HG02970 (cell line): ENCODE measurements at regions not wholly inside any gene's neighbourhood (a gene's known extent, or its start where the extent isn't known, plus 50 kb on each side); places are given as distances from the start of the nearest gene placed in this dataset.

Experiments
- ATAC-seq: cut with Tn5 transposase; IDR thresholded peaks from one replicate; pipeline ENCODE4 v1.9.1; 2021; ENCODE audit warnings: mild to moderate bottlenecking, moderate library complexity, moderate number of reproducible peaks; ENCODE audit not compliant: unreplicated experiment, low FRiP score

DNA sequence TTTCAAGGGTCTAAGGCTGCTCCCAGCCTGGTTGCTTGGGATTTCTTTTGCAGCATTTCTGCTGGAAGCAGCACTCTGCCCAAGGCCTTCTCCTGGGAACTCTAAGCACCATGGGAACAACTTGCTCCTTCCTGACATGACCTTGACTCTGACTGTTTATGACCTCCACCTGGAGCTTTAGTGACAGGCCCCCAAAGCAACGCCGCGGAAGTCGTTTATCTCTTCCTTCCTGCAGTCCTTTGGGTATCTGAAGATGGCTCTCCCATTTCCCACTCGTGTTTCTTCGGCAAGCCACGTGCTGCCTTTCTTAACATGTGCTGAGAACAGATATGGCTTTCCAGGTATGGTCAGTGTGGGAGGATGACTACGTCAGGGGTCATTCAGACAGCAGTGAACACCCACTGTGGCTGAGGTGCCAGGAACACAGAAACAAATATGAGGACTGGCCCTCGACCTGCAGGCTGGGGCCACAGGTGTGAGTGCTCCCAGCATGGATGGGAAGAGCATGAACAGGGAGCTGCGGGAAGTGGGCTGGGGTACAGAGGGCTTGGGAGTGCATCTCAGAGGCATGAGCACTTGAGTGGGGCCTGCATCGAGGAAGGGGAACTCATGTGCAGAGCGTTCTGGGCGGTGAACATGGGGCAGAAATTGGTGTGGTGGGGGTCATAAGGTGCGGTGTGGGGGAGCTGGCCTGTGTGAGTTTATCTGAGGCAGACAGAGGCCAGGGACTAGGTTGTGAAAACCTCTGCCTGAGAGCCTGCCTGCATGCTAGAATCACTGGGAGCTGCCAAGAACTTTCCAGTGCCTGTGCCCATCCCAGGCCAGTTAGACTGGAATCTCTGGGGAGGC, 140.5 kb downstream of the TSN start:
- no peak for ATAC-seq

DNA sequence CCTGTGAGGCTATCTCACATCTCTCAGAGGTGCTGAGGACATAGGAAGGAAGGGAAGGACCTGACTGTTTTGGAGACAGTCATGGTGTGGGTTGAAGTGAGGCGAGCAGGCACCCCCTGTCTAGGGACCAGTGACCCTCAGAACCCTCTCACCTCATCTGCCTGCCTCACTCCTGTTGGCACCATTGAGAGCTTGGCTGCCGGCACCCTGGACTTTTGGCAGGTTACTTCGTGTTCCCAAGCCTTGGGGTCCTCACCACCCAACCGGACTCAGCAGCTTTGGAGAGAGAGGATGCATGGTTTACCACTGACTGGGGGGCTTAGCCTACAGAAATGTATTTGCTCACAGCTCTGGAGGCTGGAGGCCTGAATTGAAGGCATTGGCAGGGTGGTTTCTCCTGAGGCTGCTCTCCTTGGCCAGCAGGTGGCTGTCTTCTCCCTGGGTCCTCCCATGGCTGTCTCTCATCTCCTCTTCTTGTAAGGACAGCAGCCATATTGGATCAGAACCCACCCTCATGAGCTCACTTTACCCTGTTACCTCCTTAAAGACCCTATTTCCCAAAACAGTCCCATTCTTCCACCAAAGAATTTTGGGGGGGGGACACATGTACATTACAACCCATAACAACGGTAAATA, 142.0 kb downstream of the TSN start:
- no peak for ATAC-seq

DNA sequence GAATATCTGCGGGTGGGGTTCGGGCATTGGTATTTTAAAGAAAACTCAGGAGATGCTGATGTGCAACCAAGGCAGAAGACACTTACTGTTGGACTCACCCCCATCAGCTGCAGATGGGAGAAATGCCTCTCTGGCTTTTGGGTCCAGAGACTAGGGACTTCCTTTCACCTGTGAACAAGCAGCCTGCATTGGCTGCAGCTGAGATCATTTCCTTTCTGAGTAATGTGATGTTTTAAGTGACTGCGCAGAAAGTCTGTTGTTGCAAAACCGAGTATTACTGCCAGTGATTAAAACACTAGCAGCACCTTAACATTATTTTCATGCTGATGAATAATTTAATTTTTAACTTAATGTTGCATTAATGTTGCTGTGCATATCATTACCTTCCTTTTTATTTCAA, 143.0 kb downstream of the TSN start:
- ATAC-seq, result no peak

DNA sequence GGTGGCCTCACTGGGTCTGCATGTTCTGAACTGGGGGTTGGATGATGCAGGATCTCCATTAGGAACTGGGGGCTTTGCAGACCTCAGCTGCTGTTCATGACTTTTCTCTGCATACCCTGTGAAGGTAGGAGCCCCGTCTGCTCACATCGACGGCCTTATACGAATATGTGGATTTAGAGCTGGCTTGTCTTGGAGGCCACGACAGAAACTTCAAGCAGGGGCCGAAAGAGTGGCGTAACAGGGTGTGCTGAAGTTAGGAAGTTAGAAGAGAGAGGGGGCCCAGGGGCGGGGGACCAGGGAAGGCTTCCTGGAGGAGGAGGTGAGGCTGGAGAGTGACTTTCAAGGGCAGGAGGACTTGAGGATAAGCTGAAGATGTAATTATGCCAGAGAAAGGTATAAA, 144.9 kb downstream of the TSN start:
- ATAC-seq, result no peak

GRCh38 chr2:121902171-121902591, 146.7 kb downstream of the TSN start:
- no peak for ATAC-seq

DNA sequence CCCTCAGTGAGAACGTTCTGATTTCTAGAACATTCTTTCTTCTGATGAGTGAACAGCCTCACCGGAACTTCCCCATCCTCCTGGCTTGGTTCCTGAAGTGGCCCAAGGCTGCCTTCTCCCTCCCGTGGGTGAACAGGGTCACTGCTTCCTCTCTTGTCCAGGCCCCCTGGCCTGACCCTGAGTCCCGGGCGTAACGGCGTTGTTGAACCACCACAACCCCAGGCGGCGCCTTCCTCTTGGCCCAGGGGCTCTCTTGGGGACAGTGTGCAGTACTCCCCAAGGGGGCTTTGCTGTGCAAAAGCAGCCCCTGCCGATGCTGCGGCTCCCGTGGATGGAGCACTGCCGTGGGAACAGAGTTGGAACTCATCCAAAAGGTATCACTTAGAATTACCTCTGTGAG, 147.2 kb downstream of the TSN start:
- ATAC-seq, result no peak

DNA sequence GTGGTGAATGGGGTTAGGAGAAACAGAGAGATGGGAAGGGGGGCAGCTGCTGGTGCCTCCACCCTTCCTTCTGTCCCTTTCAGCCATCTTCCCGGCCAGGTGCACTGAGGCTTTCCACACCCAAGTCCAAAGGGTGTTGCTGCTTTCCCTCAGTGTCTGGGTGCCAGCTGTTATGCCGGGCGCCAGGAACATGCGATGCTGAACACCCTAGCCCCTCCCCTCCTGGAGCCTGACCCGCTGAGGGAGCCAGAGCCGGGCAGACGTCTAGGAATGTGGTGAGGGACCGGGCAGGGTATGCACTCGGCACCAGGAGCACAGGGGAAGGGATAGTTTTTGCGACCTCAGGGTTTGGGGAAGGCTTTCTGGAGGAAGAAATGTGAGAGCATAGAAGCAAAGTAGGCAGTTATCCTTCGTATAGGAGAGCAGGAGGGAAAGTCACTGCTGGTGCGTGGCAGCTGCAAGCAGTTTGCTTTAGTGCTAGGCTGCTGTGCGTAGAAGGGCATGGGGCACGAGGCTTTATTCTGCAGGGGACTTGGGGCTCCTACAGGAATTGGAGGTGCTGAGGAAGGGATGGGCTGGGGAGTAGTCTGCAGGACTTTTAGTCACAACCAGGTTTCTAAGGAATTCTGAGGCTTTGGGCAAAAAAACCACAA, 147.7 kb downstream of the TSN start:
- no peak for ATAC-seq

DNA sequence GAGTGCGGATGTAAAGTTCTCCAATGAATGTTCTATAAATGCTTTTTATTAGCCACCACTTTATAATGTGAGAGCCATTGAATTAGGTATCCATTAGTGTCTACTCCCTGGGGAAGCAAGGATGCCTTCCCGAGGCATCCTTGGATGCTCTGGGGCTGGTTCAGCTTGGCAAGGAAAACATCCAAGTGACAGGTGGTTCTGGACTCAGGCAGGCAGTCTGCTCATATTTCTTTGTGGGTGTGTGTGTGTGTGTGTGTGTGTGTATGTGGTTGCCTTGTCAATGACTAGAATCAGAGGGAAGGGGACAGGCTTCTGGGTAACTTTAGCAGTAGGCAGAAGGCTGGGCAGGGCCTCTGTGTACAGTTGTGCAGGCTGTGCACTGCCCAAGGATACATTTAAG, 149.2 kb downstream of the TSN start:
- ATAC-seq, result no peak

GRCh38 chr2:121905201-121905600, 149.8 kb downstream of the TSN start:
- ATAC-seq, result no peak

GRCh38 chr2:121906170-121906569, 150.7 kb downstream of the TSN start:
- ATAC-seq, result no peak

DNA sequence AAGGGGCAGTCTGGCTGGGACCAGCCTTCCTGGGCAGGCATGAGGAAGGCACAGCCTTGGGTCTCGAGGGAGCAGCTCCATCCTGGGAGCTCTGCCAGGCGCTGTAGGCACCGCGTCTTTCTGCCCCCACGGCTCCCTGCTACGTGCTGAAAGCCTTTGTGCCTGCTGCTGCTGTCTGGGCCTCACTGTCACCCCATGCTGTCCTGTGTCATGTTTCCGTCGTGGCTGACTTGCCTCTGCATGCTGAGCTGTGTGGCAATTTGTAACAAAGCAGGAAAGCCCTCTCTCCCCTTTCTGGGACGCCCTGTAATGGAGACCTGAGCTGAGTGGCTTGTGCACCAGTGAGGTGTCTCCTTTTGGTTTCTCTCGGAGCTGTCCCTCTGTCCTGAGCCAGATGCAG, 152.5 kb downstream of the TSN start:
- ATAC-seq, result no peak

DNA sequence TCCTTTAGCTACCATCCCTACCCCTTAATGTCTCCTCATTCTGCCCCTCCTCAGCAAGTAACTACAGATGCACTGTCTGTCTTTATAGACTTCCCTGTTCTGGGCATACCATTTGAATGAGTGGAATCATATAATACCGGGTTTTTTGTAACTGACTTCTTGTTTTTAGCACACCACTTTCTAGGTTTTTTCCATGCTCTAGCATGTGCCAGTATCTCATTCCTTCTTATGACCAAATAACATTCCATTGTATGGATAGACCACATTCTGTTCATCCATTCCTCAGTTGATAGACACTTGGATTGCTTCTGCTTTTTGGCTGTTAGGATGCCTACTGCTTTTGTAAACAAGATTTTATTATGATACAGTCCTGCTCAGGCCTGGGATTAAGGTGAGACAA, 154.7 kb downstream of the TSN start:
- no peak for ATAC-seq

GRCh38 chr2:121911036-121911435, 155.6 kb downstream of the TSN start:
- no peak for ATAC-seq

DNA sequence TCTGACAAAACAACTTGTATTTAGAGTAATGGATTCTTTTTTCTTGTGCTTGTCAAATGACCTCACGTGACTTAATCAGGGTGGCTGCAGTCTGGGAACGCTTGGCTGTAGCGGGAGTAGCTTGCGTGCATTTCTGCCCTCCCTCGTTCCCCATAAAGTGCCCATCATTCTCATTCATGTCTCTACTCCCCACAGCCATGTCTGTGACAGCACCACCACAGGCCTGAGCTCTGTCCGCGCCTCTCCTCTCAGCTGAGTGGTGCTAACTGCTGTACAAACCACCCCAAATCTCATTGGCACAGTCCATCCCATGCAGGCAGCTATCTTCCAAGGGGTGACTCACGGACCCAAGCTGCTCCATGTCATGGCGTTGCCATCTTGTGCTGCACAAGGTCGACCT, 161.7 kb downstream of the TSN start:
- no peak for ATAC-seq

GRCh38 chr2:121918231-121918630, 162.8 kb downstream of the TSN start:
- ATAC-seq, result no peak

- ATAC-seq, result no peak
Observed at GRCh38 chr2:121919803-121920202, 164.4 kb downstream of the TSN start.

GRCh38 chr2:121925466-121925865, 170.0 kb downstream of the TSN start:
- ATAC-seq, result no peak

DNA sequence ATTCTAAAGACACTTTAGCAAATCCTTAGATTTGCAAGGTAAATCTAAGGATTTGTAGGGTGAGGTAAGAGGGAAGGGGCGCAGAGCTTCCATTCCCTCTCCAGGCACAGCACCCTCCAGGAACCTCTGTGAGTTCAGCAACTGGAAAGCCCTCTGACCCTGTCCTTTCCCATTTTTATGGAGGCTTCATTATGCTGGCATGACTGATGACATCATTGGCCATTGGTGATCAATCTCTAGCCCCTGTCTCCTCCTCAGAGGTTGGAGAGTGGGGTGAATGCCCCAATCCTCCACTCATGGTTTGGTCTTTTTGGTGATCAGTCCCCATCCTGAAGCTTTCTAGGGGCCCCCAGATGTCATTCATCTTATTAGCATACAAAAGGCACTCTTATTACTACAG, 187.8 kb downstream of the TSN start:
- ATAC-seq, result no peak

GRCh38 chr2:121944072-121944831, 188.8 kb downstream of the TSN start:
- ATAC-seq, result no peak

DNA sequence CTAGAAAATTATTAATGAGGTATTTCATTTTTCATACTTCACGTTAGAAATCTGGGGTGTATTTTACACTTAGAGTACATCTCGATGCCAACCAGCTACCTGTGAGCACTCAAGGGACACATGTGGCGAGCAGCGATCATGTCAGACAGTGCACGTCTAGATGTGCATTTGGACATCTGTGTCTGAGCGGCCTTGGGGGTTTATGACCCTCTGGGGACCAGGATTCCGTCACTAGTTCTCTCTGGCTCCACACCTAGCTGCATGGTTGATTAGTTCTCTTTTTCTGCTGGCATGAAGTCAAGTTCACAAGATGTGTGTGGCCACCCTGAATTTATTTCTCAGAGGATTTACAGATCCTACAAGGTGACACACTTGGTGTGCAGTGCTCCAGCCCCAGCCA, 192.2 kb downstream of the TSN start:
- ATAC-seq, result no peak

DNA sequence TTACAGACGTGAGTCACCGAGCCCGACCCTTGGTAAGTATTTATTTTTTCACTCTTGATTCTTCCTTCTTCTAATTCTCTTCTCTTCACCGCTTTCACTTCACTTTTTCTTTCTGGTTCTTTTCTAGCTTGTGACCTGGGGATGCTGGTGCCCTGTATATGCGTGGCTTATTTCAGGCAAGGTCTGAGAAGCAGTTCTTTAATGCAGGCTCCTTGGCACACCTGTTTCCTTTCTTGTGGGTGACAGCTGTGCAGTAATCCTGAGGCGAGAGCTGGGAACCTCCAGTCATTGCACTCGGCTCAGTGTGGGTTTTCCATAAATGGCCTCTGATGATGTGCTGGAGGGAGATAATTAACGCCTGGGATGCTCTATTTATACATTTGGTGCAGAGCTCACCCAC, 193.8 kb downstream of the TSN start:
- no peak for ATAC-seq
